DND-41 (cell line): ENCODE measurements at regions not wholly inside any gene's neighbourhood (a gene's known extent, or its start where the extent isn't known, plus 50 kb on each side); places are given as distances from the start of the nearest gene placed in this dataset.

Source experiments
- ATAC-seq: fragments of 200-7000 bp; cut with Tn5 transposase; 3 replicates; pipeline ENCODE4 v1.9.1; 2021; ENCODE audit warnings: low read depth; ENCODE audit not compliant: insufficient read depth
- DNase-seq: peaks from one replicate; pipeline ENCODE4 v3.0.0-alpha.2; 2020
- H2AFZ ChIP-seq: 2 replicates; pipeline ENCODE4 v1.6.0; 2012; ENCODE audit warnings: low read depth, low read length
- H3K27ac ChIP-seq: 2 replicates; pipeline ENCODE4 v1.5.1; 2012; ENCODE audit warnings: low read length, inconsistent platforms
- H3K27me3 ChIP-seq: fragments of 200-600 bp; sonication (generic); 2 replicates; pipeline ENCODE4 v1.6.0; 2012; ENCODE audit warnings: low read length, mild to moderate bottlenecking, inconsistent platforms; ENCODE audit not compliant: insufficient read depth, poor library complexity
- H3K36me3 ChIP-seq: 2 replicates; pipeline ENCODE4 v1.5.1; 2012; ENCODE audit warnings: low read length, inconsistent platforms; ENCODE audit not compliant: insufficient read depth
- H3K4me1 ChIP-seq: 2 replicates; pipeline ENCODE4 v1.5.1; 2012; ENCODE audit warnings: mild to moderate bottlenecking, low read length; ENCODE audit not compliant: insufficient read depth
- H3K4me2 ChIP-seq: 2 replicates; pipeline ENCODE4 v1.6.0; 2012; ENCODE audit warnings: mild to moderate bottlenecking, moderate library complexity, low read length, inconsistent platforms; ENCODE audit not compliant: insufficient read depth
- H3K4me3 ChIP-seq, 2 experiments: fragments of 200-600 bp in 1 of 2; shearing (Covaris generic) in 1 of 2; 2 replicates each; pipeline ENCODE4 v1.5.1; 2012 to 2016; ENCODE audit warnings: inconsistent platforms in 2 of 2, low read length in 2 of 2, mild to moderate bottlenecking in 2 of 2, low read depth in 1 of 2, moderate library complexity in 1 of 2
- H3K79me2 ChIP-seq: 2 replicates; pipeline ENCODE4 v1.6.0; 2012; ENCODE audit warnings: low read length, inconsistent platforms; ENCODE audit not compliant: insufficient read depth
- H3K9ac ChIP-seq: 2 replicates; pipeline ENCODE4 v1.6.0; 2012; ENCODE audit warnings: low read depth, mild to moderate bottlenecking, inconsistent platforms, low read length, moderate library complexity
- H3K9me3 ChIP-seq: 2 replicates; pipeline ENCODE4 v1.5.1; 2012; ENCODE audit warnings: low read length, moderate library complexity, mild to moderate bottlenecking, inconsistent platforms; ENCODE audit not compliant: insufficient read depth, severe bottlenecking
- H4K20me1 ChIP-seq: 2 replicates; pipeline ENCODE4 v1.6.0; 2012; ENCODE audit warnings: low read length; ENCODE audit not compliant: insufficient read depth
- CTCF ChIP-seq: IDR thresholded peaks from 2 replicates; pipeline ENCODE4 v1.5.1; 2012; ENCODE audit warnings: borderline replicate concordance, low read length, moderate library complexity, mild to moderate bottlenecking; ENCODE audit not compliant: poor library complexity, severe bottlenecking; ENCODE audit errors: extremely low read depth
- EZH2 ChIP-seq: IDR thresholded peaks from 3 replicates; pipeline ENCODE4 v1.6.1; 2012; ENCODE audit warnings: borderline replicate concordance, low read depth, mild to moderate bottlenecking, moderate library complexity, low read length, inconsistent platforms; ENCODE audit not compliant: severe bottlenecking

DNA sequence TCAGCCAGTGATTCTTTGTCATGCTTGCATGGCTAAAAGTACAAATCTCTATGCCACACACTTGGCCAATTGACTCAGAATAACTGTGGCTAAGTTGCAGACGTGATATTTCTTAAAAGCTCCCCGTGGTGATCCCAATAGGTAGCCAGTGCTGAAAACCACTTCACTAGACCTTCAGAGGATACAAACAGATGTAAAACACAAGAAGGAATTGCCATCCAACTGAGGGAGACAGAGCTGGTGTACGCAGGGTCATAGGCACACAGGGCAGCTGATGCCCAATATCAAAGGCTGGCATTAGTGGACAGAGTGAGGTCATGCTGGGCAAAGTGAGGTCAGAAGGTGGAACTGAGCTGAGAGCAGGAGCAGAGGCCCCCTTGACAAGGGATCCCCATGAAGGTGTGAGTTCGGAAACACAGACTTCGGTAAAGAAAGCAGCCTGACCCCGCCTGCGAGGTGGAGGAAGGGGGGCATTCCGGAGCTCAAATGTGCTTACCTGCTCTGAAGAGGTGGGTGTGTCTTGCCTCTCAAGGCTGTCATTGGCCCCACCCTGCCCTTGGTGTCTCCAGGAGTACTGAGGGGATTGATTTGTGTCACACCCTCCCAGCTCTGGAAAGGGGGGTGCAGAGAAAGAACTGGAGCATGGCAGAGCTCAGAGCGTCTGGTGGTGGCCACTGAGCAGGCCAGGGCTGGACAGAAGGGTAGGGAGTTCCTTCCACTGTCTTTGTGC is 344.9 kb upstream of the B3GAT1 start:
- Histone ChIP-seq H3K36me3 (no peaks in the 10 kb centered on the region; the same call in 1 of the 2 replicates), H3K4me2 (no peak overlapping the region), H3K79me2 (peaks cover 11% of the 10 kb centered on the region), H3K9me3 (no peaks in the 10 kb centered on the region), H3K27ac (no peak overlapping the region), H3K27me3 (no peaks in the 10 kb centered on the region), H3K4me1 (peaks cover 19% of the 10 kb centered on the region), H3K9ac (no peak overlapping the region), H2AFZ (no peak overlapping the region), H4K20me1 (no peaks in the 10 kb centered on the region), H3K4me3 (no peak overlapping the region)
- DNase-seq (no peak), ATAC-seq (no peak)
- TF ChIP-seq EZH2 (no peak), CTCF (no peak)

DNA sequence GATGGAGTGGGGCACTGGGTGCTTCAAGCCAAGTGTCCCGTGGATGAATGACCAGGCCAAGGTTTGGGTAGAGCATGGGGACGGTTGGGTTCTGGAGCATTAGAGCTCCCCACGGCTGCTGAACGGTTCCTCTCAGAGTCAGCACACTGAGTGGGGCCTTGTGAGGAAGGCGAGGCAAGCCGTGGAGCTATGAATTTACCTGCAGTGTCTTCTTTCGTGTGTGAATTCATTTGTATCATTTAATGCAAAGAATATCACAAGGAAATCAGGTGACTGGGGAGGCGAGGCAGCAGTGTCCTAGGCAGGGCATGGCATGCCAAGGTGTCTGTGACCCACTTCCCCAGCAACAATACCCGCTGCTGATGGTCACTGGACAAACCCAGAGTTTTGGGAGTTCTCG is 343.5 kb upstream of the B3GAT1 start:
- no peak overlapping the region for H2AFZ ChIP-seq
- no peak overlapping the region for H3K27ac ChIP-seq
- H3K36me3 ChIP-seq: no peaks in the 10 kb centered on the region; the same call in 1 of the 2 replicates
- H3K79me2 ChIP-seq: no peaks in the 10 kb centered on the region
- DNase-seq (no peak), ATAC-seq (no peak)
- H3K27me3 ChIP-seq: no peaks in the 10 kb centered on the region
- no peak overlapping the region for H3K4me3 ChIP-seq
- peaks cover 6% of the 10 kb centered on the region; the same call in 1 of the 2 replicates for H3K4me1 ChIP-seq
- H3K9ac ChIP-seq: no peak overlapping the region
- no peak overlapping the region for H3K4me2 ChIP-seq
- no peaks in the 10 kb centered on the region for H4K20me1 ChIP-seq
- TF ChIP-seq CTCF: no peak
- no peak for TF ChIP-seq EZH2
- no peaks in the 10 kb centered on the region for H3K9me3 ChIP-seq

- Histone ChIP-seq H3K4me2 (no peak overlapping the region), H3K4me3 (no peak overlapping the region), H4K20me1 (no peaks in the 10 kb centered on the region), H2AFZ (no peak overlapping the region), H3K9me3 (no peaks in the 10 kb centered on the region), H3K79me2 (no peaks in the 10 kb centered on the region), H3K27me3 (no peaks in the 10 kb centered on the region), H3K9ac (no peak overlapping the region), H3K36me3 (no peaks in the 10 kb centered on the region; the same call in 1 of the 2 replicates), H3K4me1 (no peaks in the 10 kb centered on the region), H3K27ac (no peak overlapping the region)
- no peak for ATAC-seq
- TF ChIP-seq CTCF (no peak), EZH2 (no peak)
- DNase-seq: no peak
Measured at GRCh38 chr11:134754521-134755198, 342.6 kb upstream of the B3GAT1 start.
